ENCODE measurements at regions not wholly inside any gene's neighbourhood (a gene's known extent, or its start where the extent isn't known, plus 50 kb on each side); places are given as distances from the start of the nearest gene placed in this dataset.

GRCh38 chr16:13507530-13507929 is 412.4 kb upstream of the ERCC4 start:
- POLR2A ChIA-PET, result no interaction called here
- H3K4me1 Mint-ChIP-seq, result no peaks in the 10 kb centered on the region
- ATAC-seq (no peak), DNase-seq (no peak)
- no peak overlapping the region for H3K27ac Mint-ChIP-seq
- no peaks in the 10 kb centered on the region for H3K36me3 Mint-ChIP-seq
- H3K27me3 Mint-ChIP-seq, result peaks cover 0 to 9% (median 5%) of the 10 kb centered on the region in 5 donors
- no peak overlapping the region for H3K4me3 Mint-ChIP-seq
- H3K9me3 Mint-ChIP-seq, result peaks cover 0 to 16% (median 4%) of the 10 kb centered on the region in 9 donors

DNA sequence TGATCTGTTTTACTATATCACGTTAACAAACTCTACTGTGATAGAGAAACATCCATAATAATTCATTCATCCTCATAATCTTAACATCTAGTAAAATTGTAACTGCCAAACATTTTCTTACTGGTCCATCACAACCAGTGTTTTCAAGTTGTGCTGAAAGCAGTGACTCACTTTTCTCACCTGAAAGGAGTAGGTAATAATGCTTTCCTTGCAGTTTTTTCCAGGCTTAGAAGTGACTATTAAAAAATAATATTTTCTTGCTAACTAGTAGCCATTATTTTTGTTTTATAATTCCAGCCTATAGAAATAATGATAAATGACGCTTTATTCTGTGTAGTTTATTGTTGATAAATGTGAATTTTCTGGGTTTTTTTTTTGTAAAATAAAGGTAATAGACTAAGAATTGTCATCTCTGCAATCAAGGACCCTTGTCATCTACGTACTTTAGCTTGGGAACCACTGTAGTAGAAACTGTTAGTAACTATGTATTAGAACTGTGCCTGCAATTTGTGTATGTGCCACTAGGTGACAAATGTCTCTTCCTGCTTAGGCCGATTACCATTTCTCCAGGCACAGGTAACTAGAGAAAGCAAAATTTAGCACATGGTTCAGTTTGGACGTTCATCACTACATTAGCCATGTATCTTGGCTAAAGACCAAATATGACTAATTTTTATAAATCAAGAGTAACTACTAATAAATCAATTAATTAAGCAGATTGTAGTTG is 409.4 kb upstream of the ERCC4 start:
- Mint-ChIP-seq H3K4me1 (no peaks in the 10 kb centered on the region), H3K9me3 (peaks cover 6 to 34% (median 19%) of the 10 kb centered on the region in 9 donors), H3K36me3 (peaks cover 0 to 15% (median 0%) of the 10 kb centered on the region in 3 donors), H3K27me3 (peaks cover 0 to 9% (median 5%) of the 10 kb centered on the region in 5 donors), H3K4me3 (no peak overlapping the region), H3K27ac (peak overlapping the region in 1 of 10 donors; percentile 65)
- no peak for DNase-seq
- ATAC-seq, result no peak
- POLR2A ChIA-PET, result no interaction called here

DNA sequence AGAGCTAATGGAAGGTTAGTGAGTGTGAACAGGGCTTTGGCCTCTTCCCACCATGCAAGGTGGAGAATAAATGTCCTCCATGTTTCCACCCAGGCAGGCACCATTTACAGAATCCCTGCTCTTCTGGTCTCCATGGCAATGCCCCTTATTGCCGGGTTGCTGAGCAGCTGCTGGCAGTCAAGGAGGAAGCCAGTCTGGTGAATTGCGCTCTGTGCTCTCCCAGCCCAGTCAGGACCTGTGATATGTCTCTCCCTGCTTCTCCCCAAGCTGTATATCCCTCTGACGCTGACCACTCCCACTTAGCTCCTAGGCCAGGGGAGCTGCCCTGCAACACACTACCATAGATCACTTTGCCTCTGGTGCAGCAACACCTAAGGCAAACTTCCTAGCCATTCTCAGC is 402.1 kb upstream of the ERCC4 start:
- H3K27ac Mint-ChIP-seq, result no peak overlapping the region

GRCh38 chr16:13519871-13520270 is 400.1 kb upstream of the ERCC4 start:
- POLR2A ChIA-PET, result no interaction called here

More for the DNA sequence above, 402.1 kb upstream of the ERCC4 start:
- POLR2A ChIA-PET, result no interaction called here
- peaks cover 9 to 38% (median 19%) of the 10 kb centered on the region in 9 donors for H3K9me3 Mint-ChIP-seq
- DNase-seq (no peak), ATAC-seq (no peak)
- peaks cover 0 to 6% (median 0%) of the 10 kb centered on the region in 5 donors for H3K27me3 Mint-ChIP-seq
- H3K4me1 Mint-ChIP-seq, result no peaks in the 10 kb centered on the region
- no peak overlapping the region for H3K4me3 Mint-ChIP-seq
- peaks cover 0 to 15% (median 0%) of the 10 kb centered on the region in 3 donors for H3K36me3 Mint-ChIP-seq

DNA sequence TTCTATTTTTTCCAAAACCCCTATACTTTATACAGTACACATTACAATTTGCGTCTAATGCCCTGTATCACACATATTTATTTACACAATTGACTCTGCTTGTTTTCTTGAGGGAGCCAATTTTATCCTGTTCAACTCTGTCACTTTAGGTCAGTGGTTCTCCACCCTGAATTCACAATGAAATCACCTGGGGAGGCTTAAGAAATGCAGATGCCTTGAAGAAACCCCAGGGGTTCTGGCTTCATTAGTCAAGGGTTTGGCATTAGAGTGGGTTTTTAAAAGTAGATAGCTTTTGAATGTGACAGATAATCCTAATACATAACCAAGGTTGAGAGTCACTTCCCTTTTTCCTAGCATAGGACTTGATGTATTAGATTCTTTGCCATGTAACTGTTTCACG is 398.6 kb upstream of the ERCC4 start:
- no peak for DNase-seq
- Mint-ChIP-seq H3K27ac (no peak overlapping the region), H3K27me3 (peaks cover 0 to 9% (median 0%) of the 10 kb centered on the region in 5 donors), H3K4me1 (no peaks in the 10 kb centered on the region), H3K4me3 (no peak overlapping the region), H3K9me3 (peaks cover 0 to 19% (median 2%) of the 10 kb centered on the region in 9 donors), H3K36me3 (no peaks in the 10 kb centered on the region)
- no peak for ATAC-seq
- POLR2A ChIA-PET, result no interaction called here

More at GRCh38 chr16:13519871-13520270, 400.1 kb upstream of the ERCC4 start:
- Mint-ChIP-seq H3K36me3 (peaks cover 0 to 2% (median 0%) of the 10 kb centered on the region in 3 donors), H3K4me3 (no peak overlapping the region), H3K4me1 (no peaks in the 10 kb centered on the region), H3K27ac (no peak overlapping the region), H3K27me3 (peaks cover 0 to 9% (median 0%) of the 10 kb centered on the region in 5 donors), H3K9me3 (peaks cover under 1 to 28% (median 7%) of the 10 kb centered on the region in 9 donors)
- ATAC-seq (no peak), DNase-seq (no peak)

- H3K27me3 Mint-ChIP-seq, result peaks cover 0 to 3% (median 0%) of the 10 kb centered on the region in 5 donors
- DNase-seq, result no peak
Measured at GRCh38 chr16:13527332-13527731, 392.6 kb upstream of the ERCC4 start.

GRCh38 chr16:13528691-13529090 is 391.3 kb upstream of the ERCC4 start:
- ATAC-seq (no peak), DNase-seq (no peak)
- POLR2A ChIA-PET, result no interaction called here
- no peaks in the 10 kb centered on the region for H3K36me3 Mint-ChIP-seq
- H3K9me3 Mint-ChIP-seq, result peaks cover 0 to 17% (median 5%) of the 10 kb centered on the region in 9 donors
- no peak overlapping the region for H3K27ac Mint-ChIP-seq
- no peak overlapping the region for H3K4me3 Mint-ChIP-seq
- peaks cover 0 to 12% (median 0%) of the 10 kb centered on the region in 5 donors for H3K27me3 Mint-ChIP-seq
- no peaks in the 10 kb centered on the region for H3K4me1 Mint-ChIP-seq

More at GRCh38 chr16:13527332-13527731, 392.6 kb upstream of the ERCC4 start:
- ATAC-seq, result no peak
- Mint-ChIP-seq H3K36me3 (no peaks in the 10 kb centered on the region), H3K4me1 (no peaks in the 10 kb centered on the region), H3K9me3 (peaks cover 0 to 14% (median 2%) of the 10 kb centered on the region in 9 donors), H3K27ac (no peak overlapping the region), H3K4me3 (no peak overlapping the region)
- POLR2A ChIA-PET, result no interaction called here

GRCh38 chr16:13529193-13529982 is 390.6 kb upstream of the ERCC4 start:
- POLR2A ChIA-PET, result no interaction called here
- DNase-seq (no peak), ATAC-seq (no peak)
- H3K4me1 Mint-ChIP-seq, result no peaks in the 10 kb centered on the region
- H3K4me3 Mint-ChIP-seq, result no peak overlapping the region
- H3K9me3 Mint-ChIP-seq, result peaks cover 0 to 17% (median 5%) of the 10 kb centered on the region in 9 donors
- no peak overlapping the region for H3K27ac Mint-ChIP-seq
- peaks cover 0 to 12% (median 0%) of the 10 kb centered on the region in 5 donors for H3K27me3 Mint-ChIP-seq
- no peaks in the 10 kb centered on the region for H3K36me3 Mint-ChIP-seq

DNA sequence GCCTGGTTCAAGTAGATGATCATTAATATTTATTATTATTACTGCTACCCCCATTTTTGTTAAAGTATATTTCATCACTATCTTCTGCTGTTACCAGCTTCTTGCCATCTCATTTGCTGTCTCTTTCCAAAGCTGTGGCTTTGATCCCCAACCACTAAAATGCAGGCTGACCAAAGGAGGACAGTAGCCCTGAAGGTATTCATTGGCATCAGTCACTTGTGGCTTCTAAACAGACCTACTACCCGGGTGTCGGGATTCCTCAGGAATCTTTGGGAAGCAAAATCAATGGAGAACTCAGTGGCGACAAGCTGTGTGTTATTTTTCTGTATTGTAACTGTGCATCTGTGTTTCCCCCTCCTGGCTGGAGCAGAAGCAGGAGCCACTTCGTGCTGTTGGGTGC is 379.2 kb upstream of the ERCC4 start:
- ATAC-seq (no peak), DNase-seq (no peak)
- no peak overlapping the region for H3K27ac Mint-ChIP-seq
- peaks cover 0 to 26% (median 1%) of the 10 kb centered on the region in 5 donors for H3K27me3 Mint-ChIP-seq
- POLR2A ChIA-PET, result no interaction called here
- H3K4me1 Mint-ChIP-seq, result no peaks in the 10 kb centered on the region
- H3K9me3 Mint-ChIP-seq, result peaks cover 0 to 12% (median 4%) of the 10 kb centered on the region in 9 donors
- H3K4me3 Mint-ChIP-seq, result no peak overlapping the region
- no peaks in the 10 kb centered on the region for H3K36me3 Mint-ChIP-seq

DNA sequence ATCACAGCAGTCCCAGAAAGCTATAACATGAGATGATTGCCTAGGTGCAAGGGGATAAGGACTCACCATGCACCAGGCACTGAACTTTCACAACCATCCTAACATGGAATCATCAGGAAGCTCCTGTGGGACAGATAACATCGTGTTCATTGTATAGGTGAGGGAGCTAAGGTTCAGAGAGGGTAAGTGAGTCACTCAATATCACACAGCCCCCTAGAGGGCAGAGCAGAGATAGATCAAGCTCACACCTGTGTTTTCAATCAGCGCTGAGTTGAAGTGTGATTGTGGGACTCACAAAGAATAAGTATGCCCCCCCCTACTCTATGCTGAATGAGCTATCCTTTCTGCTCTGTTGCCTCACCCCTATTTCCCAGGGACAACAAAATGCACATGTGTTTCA is 377.7 kb upstream of the ERCC4 start:
- Mint-ChIP-seq H3K9me3 (peaks cover 0 to 10% (median 2%) of the 10 kb centered on the region in 9 donors), H3K36me3 (no peaks in the 10 kb centered on the region), H3K27me3 (peaks cover 0 to 20% (median 4%) of the 10 kb centered on the region in 5 donors), H3K27ac (no peak overlapping the region), H3K4me3 (no peak overlapping the region), H3K4me1 (no peaks in the 10 kb centered on the region)
- POLR2A ChIA-PET, result no interaction called here
- DNase-seq, result no peak
- ATAC-seq, result no peak

- DNase-seq, result no peak
- H3K4me3 Mint-ChIP-seq, result no peak overlapping the region
- POLR2A ChIA-PET, result no interaction called here
- H3K27ac Mint-ChIP-seq, result no peak overlapping the region
- H3K27me3 Mint-ChIP-seq, result peaks cover 0 to 20% (median 4%) of the 10 kb centered on the region in 5 donors
- H3K9me3 Mint-ChIP-seq, result peaks cover 0 to 10% (median 2%) of the 10 kb centered on the region in 9 donors
- no peaks in the 10 kb centered on the region for H3K36me3 Mint-ChIP-seq
- ATAC-seq, result no peak
- no peaks in the 10 kb centered on the region for H3K4me1 Mint-ChIP-seq
Measured at GRCh38 chr16:13543850-13544249, 376.1 kb upstream of the ERCC4 start.

- ATAC-seq (no peak), DNase-seq (no peak)
- Mint-ChIP-seq H3K27me3 (peaks cover 0 to 20% (median 2%) of the 10 kb centered on the region in 5 donors), H3K36me3 (no peaks in the 10 kb centered on the region), H3K4me1 (no peaks in the 10 kb centered on the region), H3K4me3 (no peak overlapping the region), H3K9me3 (peaks cover 0 to 5% (median 0%) of the 10 kb centered on the region in 9 donors), H3K27ac (no peak overlapping the region)
- POLR2A ChIA-PET, result no interaction called here
Measured at GRCh38 chr16:13545271-13545670, 374.7 kb upstream of the ERCC4 start.

DNA sequence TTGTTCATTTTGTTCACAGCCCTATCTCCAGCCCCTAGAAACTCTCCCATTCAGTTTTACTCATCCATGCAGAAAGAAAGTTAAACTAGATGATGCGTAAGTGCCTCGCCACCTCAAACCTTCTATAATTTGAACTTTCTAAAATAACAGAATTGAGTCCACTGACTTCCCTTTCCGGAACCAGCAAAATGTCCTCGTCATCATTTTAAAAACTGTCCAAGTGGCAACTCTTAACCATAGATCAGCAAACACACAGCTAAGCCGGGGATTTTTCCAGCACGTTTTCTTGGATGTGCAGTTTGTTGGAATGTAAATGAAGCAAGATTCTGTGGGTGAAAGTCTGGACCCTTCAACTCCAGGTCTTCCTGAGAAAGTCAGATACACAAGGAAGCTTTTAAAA is 369.7 kb upstream of the ERCC4 start:
- Mint-ChIP-seq H3K4me1 (no peaks in the 10 kb centered on the region), H3K36me3 (no peaks in the 10 kb centered on the region), H3K9me3 (peaks cover 0 to 6% (median 0%) of the 10 kb centered on the region in 9 donors), H3K4me3 (no peak overlapping the region), H3K27ac (no peak overlapping the region), H3K27me3 (peaks cover 0 to 3% (median 1%) of the 10 kb centered on the region in 5 donors)
- POLR2A ChIA-PET, result no interaction called here
- ATAC-seq (no peak), DNase-seq (no peak)
